Trophoblast cell (in vitro differentiated cells and primary cell): ENCODE measurements at regions not wholly inside any gene's neighbourhood (a gene's known extent, or its start where the extent isn't known, plus 50 kb on each side); places are given as distances from the start of the nearest gene placed in this dataset.

Experiments
- DNase-seq, 2 donors: peaks; one replicate each; pipeline ENCODE4 v3.0.0-alpha.2; 2016
- H2AFZ ChIP-seq: 2 replicates; pipeline ENCODE4 v1.6.1; 2013; ENCODE audit warnings: low read length, moderate library complexity, mild to moderate bottlenecking; ENCODE audit not compliant: insufficient read depth, poor library complexity
- H2AK5ac ChIP-seq: 2 replicates; pipeline ENCODE4 v1.6.1; 2013; ENCODE audit warnings: mild to moderate bottlenecking, low read length
- H2BK120ac ChIP-seq: 2 replicates; pipeline ENCODE4 v1.6.1; 2013; ENCODE audit warnings: low read length, mild to moderate bottlenecking, moderate library complexity; ENCODE audit not compliant: insufficient read depth, poor library complexity
- H2BK12ac ChIP-seq: 2 replicates; pipeline ENCODE4 v1.6.1; 2013; ENCODE audit warnings: mild to moderate bottlenecking, low read length, moderate library complexity
- H2BK5ac ChIP-seq: 2 replicates; pipeline ENCODE4 v1.6.1; 2013; ENCODE audit warnings: low read length, low read depth, moderate library complexity, mild to moderate bottlenecking; ENCODE audit not compliant: poor library complexity
- H3K14ac ChIP-seq: 2 replicates; pipeline ENCODE4 v1.6.1; 2013; ENCODE audit warnings: mild to moderate bottlenecking, low read length
- H3K18ac ChIP-seq: 2 replicates; pipeline ENCODE4 v1.6.1; 2013; ENCODE audit warnings: mild to moderate bottlenecking, low read length
- H3K23ac ChIP-seq: 2 replicates; pipeline ENCODE4 v1.6.1; 2013; ENCODE audit warnings: low read length
- H3K27ac ChIP-seq: 2 replicates; pipeline ENCODE4 v1.5.1; 2013; ENCODE audit warnings: low read depth, mild to moderate bottlenecking, inconsistent platforms, low read length, moderate library complexity
- H3K27me3 ChIP-seq: 2 replicates; pipeline ENCODE4 v1.6.1; 2013; ENCODE audit warnings: inconsistent platforms, mild to moderate bottlenecking, low read length, moderate library complexity; ENCODE audit not compliant: insufficient read depth
- H3K36me3 ChIP-seq, 2 experiments: 1 replicate in 1 of 2; 2 replicates in 1 of 2; pipeline ENCODE4 v1.6.1; 2013; ENCODE audit warnings: low read length in 2 of 2, mild to moderate bottlenecking in 2 of 2, moderate library complexity in 1 of 2; ENCODE audit not compliant: insufficient read depth in 2 of 2, control insufficient read depth in 1 of 2
- H3K4ac ChIP-seq: 2 replicates; pipeline ENCODE4 v1.6.1; 2013; ENCODE audit warnings: low read depth, mild to moderate bottlenecking, low read length, moderate library complexity
- H3K4me1 ChIP-seq, 2 experiments: 1 replicate in 1 of 2; 2 replicates in 1 of 2; pipeline ENCODE4 v1.6.1; 2013; ENCODE audit warnings: low read length in 2 of 2, mild to moderate bottlenecking in 2 of 2, moderate library complexity in 1 of 2; ENCODE audit not compliant: insufficient read depth in 2 of 2, control insufficient read depth in 1 of 2
- H3K4me2 ChIP-seq: 2 replicates; pipeline ENCODE4 v1.6.1; 2013; ENCODE audit warnings: inconsistent platforms, mild to moderate bottlenecking, low read length, moderate library complexity
- H3K4me3 ChIP-seq: 2 replicates; pipeline ENCODE4 v1.5.1; 2013; ENCODE audit warnings: mild to moderate bottlenecking, low read depth, low read length, inconsistent platforms
- H3K79me1 ChIP-seq: one replicate; pipeline ENCODE4 v1.6.1; 2013; ENCODE audit warnings: low read length
- H3K79me2 ChIP-seq: 2 replicates; pipeline ENCODE4 v1.6.1; 2013; ENCODE audit warnings: low read length, mild to moderate bottlenecking; ENCODE audit not compliant: control insufficient read depth, insufficient read depth, poor library complexity
- H3K9ac ChIP-seq: 2 replicates; pipeline ENCODE4 v1.6.1; 2013; ENCODE audit warnings: mild to moderate bottlenecking, low read length
- H3K9me3 ChIP-seq: 2 replicates; pipeline ENCODE4 v1.6.1; 2013; ENCODE audit warnings: low read depth, mild to moderate bottlenecking, control low read depth, inconsistent platforms, low read length; ENCODE audit not compliant: insufficient read depth
- H4K12ac ChIP-seq: 2 replicates; pipeline ENCODE4 v1.6.1; 2013; ENCODE audit warnings: low read depth, mild to moderate bottlenecking, low read length, moderate library complexity
- H4K8ac ChIP-seq: 2 replicates; pipeline ENCODE4 v1.6.1; 2013; ENCODE audit warnings: low read depth, mild to moderate bottlenecking, low read length, moderate library complexity
- H4K91ac ChIP-seq: one replicate; pipeline ENCODE4 v1.6.1; 2013; ENCODE audit warnings: low read depth, mild to moderate bottlenecking, low read length, moderate library complexity
- WGBS: extraction: QIAGEN DNeasy Blood & Tissue Kit; methylation state at CpG from one replicate; pipeline ENCODE4 v1.1.7; 2013; ENCODE audit warnings: missing lambda C conversion rate; ENCODE audit not compliant: insufficient read length, insufficient coverage; ENCODE audit errors: extremely low coverage; 5-methylcytosine and 5-hydroxymethylcytosine counted together

GRCh38 chr2:138447889-138448570 is 53.5 kb upstream of the SPOPL start:
- Histone ChIP-seq H2AK5ac (no peak overlapping the region), H3K18ac (no peak overlapping the region), H3K4me3 (no peak overlapping the region), H3K27me3 (no peaks in the 10 kb centered on the region), H3K36me3 (no peaks in the 10 kb centered on the region), H4K91ac (peak overlapping the region; percentile 27), H4K12ac (no peak overlapping the region), H4K8ac (no peak overlapping the region), H3K9me3 (no peaks in the 10 kb centered on the region), H2BK12ac (peak overlapping the region; percentile 11), H3K4me2 (no peak overlapping the region), H2BK5ac (peak overlapping the region; percentile 9), H3K4ac (no peak overlapping the region), H2BK120ac (peak overlapping the region; percentile 54), H3K14ac (no peak overlapping the region), H3K79me1 (peaks cover 6% of the 10 kb centered on the region), H3K79me2 (no peaks in the 10 kb centered on the region), H3K4me1 (peaks cover 2 to 3% of the 10 kb centered on the region in 2 experiments), H3K9ac (no peak overlapping the region), H3K27ac (no peak overlapping the region), H3K23ac (no peak overlapping the region), H2AFZ (no peak overlapping the region)
- WGBS = no CpG with 5 or more reads among the region's 2 CpGs
- DNase-seq = no peak
